ENCODE measurements at regions not wholly inside any gene's neighbourhood (a gene's known extent, or its start where the extent isn't known, plus 50 kb on each side); places are given as distances from the start of the nearest gene placed in this dataset.

DNA sequence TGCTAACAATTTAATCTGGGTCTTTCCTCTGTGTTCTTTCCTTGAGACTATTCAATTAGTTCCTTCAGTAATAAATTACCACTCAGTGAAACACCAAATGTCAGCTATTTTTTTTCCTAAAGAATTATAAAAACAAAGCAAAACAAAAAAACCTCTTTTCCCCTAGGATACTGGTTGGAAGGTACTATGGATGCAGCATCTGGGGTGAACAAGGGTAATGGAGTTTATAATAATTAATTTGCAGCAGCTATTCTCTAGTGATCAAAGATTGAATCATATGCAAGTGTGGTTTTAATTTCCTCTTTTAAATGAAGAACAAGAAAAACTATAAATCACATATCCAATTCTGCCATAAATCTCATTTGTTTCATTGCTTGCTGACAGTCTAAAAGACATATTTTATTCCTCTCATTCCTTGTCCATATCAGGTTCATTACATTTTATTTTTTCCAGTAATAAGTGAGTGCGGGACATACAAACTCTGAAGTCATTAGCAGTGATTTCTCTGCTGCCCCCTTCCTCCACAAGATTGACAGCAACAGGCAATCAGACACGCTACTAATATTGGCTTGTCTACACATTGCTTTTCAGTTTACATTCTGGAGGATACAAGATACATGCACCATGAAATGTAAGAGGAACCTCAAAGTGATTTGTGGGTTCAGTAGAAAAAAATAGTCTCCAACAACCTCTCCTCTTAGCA is 1093.4 kb upstream of the SLIT2 start:
- no peaks in the 10 kb centered on the region for H3K27me3 ChIP-seq (ENCODE audit: control insufficient read depth in 2 of 2, insufficient read depth in 2 of 2, low read length in 2 of 2)
- H3K9ac ChIP-seq (ENCODE audit: insufficient read depth, low read length, poor library complexity, severe bottlenecking) = no peak overlapping the region
- intact Hi-C loops (cut with micrococcal nuclease) = no loop called here
- H3K9me3 ChIP-seq (replicated peaks in 1 of 2; ENCODE audit: control insufficient read depth in 1 of 2, insufficient read depth in 1 of 2, low read length in 2 of 2) = peaks cover 9 to 11% of the 10 kb centered on the region in 2 donors
- no peak for DNase-seq
- no peaks in the 10 kb centered on the region for H3K4me1 ChIP-seq (ENCODE audit: control insufficient read depth in 1 of 2, insufficient read depth in 2 of 2, low read length in 2 of 2)
- H4K20me1 ChIP-seq (ENCODE audit: insufficient read depth, low read length) = no peaks in the 10 kb centered on the region
- peaks cover 0 to 15% (median 13%) of the 10 kb centered on the region in 7 donors for H3K9me3 Mint-ChIP-seq
- H3K36me3 Mint-ChIP-seq = no peaks in the 10 kb centered on the region
- WGBS (ENCODE audit: insufficient coverage) = no CpG with 5 or more reads among the region's 2 CpGs
- no peaks in the 10 kb centered on the region for H3K27me3 Mint-ChIP-seq (ENCODE audit: low read depth in 3 of 3)
- H3K4me2 ChIP-seq (replicated peaks; ENCODE audit: extremely low read depth, low read length, poor library complexity, severe bottlenecking) = no peak overlapping the region
- H3K36me3 ChIP-seq (replicated peaks in 1 of 2; ENCODE audit: control insufficient read depth in 1 of 2, insufficient read depth in 2 of 2, low read length in 2 of 2) = no peaks in the 10 kb centered on the region
- H3K79me2 ChIP-seq (ENCODE audit: insufficient read depth, low read length) = no peaks in the 10 kb centered on the region
- no peak overlapping the region for H3K4me3 Mint-ChIP-seq
- TF ChIP-seq, protein P1, sequence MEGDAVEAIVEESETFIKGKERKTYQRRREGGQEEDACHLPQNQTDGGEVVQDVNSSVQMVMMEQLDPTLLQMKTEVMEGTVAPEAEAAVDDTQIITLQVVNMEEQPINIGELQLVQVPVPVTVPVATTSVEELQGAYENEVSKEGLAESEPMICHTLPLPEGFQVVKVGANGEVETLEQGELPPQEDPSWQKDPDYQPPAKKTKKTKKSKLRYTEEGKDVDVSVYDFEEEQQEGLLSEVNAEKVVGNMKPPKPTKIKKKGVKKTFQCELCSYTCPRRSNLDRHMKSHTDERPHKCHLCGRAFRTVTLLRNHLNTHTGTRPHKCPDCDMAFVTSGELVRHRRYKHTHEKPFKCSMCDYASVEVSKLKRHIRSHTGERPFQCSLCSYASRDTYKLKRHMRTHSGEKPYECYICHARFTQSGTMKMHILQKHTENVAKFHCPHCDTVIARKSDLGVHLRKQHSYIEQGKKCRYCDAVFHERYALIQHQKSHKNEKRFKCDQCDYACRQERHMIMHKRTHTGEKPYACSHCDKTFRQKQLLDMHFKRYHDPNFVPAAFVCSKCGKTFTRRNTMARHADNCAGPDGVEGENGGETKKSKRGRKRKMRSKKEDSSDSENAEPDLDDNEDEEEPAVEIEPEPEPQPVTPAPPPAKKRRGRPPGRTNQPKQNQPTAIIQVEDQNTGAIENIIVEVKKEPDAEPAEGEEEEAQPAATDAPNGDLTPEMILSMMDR (IDR thresholded peaks at IDR 0.05) = no peak
- no peak overlapping the region for H3K4me3 ChIP-seq (replicated peaks in 1 of 3; ENCODE audit: low read depth in 2 of 3, low read length in 3 of 3)
- no peaks in the 10 kb centered on the region for H3K4me1 Mint-ChIP-seq
- H3K27ac Mint-ChIP-seq = no peak overlapping the region
- no peak overlapping the region for H3K27ac ChIP-seq (ENCODE audit: low read depth in 1 of 2, low read length in 2 of 2)
- H2AFZ ChIP-seq (ENCODE audit: insufficient read depth, low read depth, low read length, poor library complexity, severe bottlenecking) = no peak overlapping the region

DNA sequence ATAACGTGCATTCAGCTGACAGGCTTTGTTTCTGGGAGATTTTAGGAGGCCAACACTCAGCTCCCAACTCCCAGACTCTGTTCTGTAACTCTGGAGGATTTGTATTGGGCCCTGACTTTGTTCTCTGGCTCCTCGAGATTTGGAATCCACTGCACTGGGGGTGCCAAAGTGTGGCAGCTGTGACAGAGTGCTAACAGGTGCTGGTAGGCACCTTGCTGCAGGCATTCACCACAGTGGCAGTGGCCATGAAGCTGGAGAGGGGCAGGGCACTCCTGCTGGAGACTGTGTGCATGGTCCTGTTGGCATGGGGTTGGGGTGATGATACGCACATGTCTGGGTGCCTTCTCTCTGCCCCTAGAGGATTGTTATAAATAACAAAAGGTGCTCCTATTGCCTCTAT is 1094.9 kb upstream of the SLIT2 start:
- Histone ChIP-seq H3K9ac (ENCODE audit: insufficient read depth, low read length, poor library complexity, severe bottlenecking) (no peak overlapping the region), H4K20me1 (ENCODE audit: insufficient read depth, low read length) (no peaks in the 10 kb centered on the region), H3K4me1 (ENCODE audit: control insufficient read depth in 1 of 2, insufficient read depth in 2 of 2, low read length in 2 of 2) (no peaks in the 10 kb centered on the region), H3K4me3 (replicated peaks in 1 of 3; ENCODE audit: low read depth in 2 of 3, low read length in 3 of 3) (no peak overlapping the region), H3K27me3 (ENCODE audit: control insufficient read depth in 2 of 2, insufficient read depth in 2 of 2, low read length in 2 of 2) (no peaks in the 10 kb centered on the region), H3K36me3 (replicated peaks in 1 of 2; ENCODE audit: control insufficient read depth in 1 of 2, insufficient read depth in 2 of 2, low read length in 2 of 2) (no peaks in the 10 kb centered on the region), H3K79me2 (ENCODE audit: insufficient read depth, low read length) (no peaks in the 10 kb centered on the region), H3K9me3 (replicated peaks in 1 of 2; ENCODE audit: control insufficient read depth in 1 of 2, insufficient read depth in 1 of 2, low read length in 2 of 2) (peaks cover 11 to 14% of the 10 kb centered on the region in 2 donors), H3K4me2 (replicated peaks; ENCODE audit: extremely low read depth, low read length, poor library complexity, severe bottlenecking) (no peak overlapping the region), H3K27ac (ENCODE audit: low read depth in 1 of 2, low read length in 2 of 2) (no peak overlapping the region), H2AFZ (ENCODE audit: insufficient read depth, low read depth, low read length, poor library complexity, severe bottlenecking) (no peak overlapping the region)
- Mint-ChIP-seq H3K27ac (peak overlapping the region in 1 of 7 donors; percentile 31), H3K27me3 (ENCODE audit: low read depth in 3 of 3) (no peaks in the 10 kb centered on the region), H3K4me3 (no peak overlapping the region), H3K36me3 (no peaks in the 10 kb centered on the region), H3K4me1 (no peaks in the 10 kb centered on the region), H3K9me3 (peaks cover 0 to 16% (median 13%) of the 10 kb centered on the region in 7 donors)
- TF ChIP-seq, protein P1 (IDR thresholded peaks at IDR 0.05) = no peak
- no CpG with 5 or more reads among the region's 3 CpGs for WGBS (ENCODE audit: insufficient coverage)
- intact Hi-C loops (cut with micrococcal nuclease) = no loop called here
- no peak for DNase-seq
